NCI-H146 treated with DMSO at 0.1 percent for 48 hours (cell line): ENCODE measurements at regions not wholly inside any gene's neighbourhood (a gene's known extent, or its start where the extent isn't known, plus 50 kb on each side); places are given as distances from the start of the nearest gene placed in this dataset.

Experiments
- DNase-seq: peaks from one replicate; lab custom pipeline; 2025; ENCODE audit not compliant: unreplicated experiment; lab: John Stamatoyannopoulos, UW

DNA sequence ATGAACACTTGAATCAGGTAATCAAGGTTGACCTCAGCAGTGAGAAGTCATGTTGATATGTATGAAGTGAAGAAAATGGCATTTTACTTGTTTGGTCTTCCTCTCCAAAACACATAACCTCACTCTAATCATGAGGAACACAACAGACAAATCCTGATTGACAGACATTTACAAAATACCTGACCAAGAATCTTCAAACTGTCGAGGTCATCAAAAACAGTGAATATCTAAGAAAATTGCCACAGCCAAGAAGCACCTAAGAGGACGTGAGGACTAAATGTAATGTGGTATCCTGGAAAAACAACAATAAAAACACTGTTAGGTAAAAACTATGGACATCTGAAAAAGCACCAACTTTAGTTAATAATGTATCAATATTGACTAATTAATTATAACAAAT is 129.5 kb upstream of the MAGEB18 start:
- no peak for DNase-seq

GRCh38 chrX:26019386-26019785 is 118.8 kb upstream of the MAGEB18 start:
- no peak for DNase-seq

GRCh38 chrX:26026179-26026578 is 112.0 kb upstream of the MAGEB18 start:
- DNase-seq = no peak

DNA sequence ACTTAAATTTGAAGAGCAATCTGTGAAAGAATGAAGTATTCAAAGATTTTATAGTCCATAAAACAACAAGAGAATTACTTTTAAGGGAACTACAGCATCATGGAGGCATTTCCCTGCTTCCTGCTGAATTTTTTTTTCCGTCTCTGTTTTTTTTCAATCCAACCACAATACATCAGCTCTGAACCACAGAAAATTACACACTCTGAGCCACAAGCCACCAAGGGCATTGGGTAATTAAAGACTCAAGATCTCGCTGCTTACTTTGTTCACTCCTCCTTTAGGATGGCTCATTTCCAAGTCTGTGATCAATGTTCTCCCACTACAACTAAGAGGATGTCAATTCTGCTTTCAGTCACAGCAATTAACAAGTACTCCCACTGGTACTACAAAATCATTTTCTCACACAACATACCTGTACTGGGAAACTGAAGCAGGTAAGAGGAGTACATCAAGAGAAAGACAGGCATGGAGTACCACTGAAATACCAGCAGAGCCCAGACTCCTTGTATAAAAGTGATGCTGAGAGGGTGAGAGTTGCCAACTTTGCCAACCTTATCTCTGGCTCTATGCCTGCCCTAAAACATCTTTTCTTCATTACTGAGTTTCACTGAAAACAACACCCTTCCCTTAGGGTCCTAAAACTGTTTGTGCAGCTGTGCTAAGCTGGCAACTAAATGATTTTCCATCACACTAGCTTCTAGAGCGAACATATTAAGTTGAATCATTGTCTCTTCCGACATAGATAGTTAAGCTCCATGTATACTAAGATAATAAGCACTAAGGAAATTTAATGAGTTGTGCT is 105.8 kb upstream of the MAGEB18 start:
- no peak for DNase-seq

DNA sequence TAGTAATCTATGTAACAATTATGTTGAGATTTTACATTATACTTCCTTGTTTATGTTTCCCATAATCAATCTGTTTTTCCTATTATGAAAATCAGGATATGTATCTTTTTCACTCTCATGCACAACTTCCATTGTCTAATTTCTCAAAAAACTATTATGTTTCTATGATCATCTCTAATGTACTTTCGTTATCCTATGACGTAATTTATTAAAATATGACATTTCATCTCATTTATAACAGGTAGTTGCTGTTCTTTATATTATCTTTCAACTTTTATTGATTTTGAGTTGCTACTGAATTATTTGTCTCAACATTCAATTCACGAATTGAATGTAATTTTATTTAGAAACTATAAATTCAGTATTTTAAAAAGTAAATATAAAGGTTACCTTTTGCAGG is 100.8 kb upstream of the MAGEB18 start:
- no peak for DNase-seq

- DNase-seq = no peak
Observed at GRCh38 chrX:26050099-26050498, 88.0 kb upstream of the MAGEB18 start.

- DNase-seq = no peak
Observed at GRCh38 chrX:26070882-26071281, 67.3 kb upstream of the MAGEB18 start.

DNA sequence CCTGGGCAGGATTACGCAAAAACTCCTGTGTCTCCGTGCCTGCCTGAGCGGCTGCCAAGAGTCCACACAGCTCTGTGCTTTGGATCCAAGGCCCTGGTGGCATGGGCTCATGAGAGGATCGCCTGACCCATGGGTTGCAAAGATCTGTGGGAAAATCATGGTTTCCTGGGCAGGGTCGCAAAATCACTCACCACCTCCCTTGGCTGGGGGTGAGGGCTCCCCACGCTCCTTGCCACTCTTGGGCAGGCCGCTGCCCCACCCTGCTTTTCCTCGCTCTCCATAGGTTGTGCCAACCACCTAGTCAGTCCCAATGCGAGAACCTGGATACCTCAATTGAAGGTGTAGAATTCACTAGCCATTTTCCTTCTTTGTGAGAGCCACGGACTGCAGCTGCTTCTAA is 66.5 kb upstream of the MAGEB18 start:
- DNase-seq = no peak

DNA sequence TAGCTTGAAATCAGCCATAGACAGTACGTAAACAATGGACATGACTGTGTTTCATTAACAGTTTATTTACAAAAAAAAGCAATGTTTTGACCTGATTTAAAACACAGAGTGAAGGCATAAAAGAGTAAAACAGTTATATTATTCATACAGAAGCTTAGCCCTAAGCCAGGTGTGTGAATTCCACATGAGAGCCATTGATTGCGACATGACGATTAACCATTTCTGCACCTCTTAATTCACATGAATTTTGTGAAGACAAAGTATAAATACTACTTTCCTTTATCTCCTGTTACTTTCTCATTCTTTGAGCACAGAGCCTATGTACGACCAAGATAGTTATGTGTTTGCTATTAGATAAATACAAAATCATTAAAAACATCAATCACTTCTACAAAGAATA is 55.0 kb upstream of the MAGEB18 start:
- DNase-seq = no peak
